COR-L47 (cell line): ENCODE measurements at regions not wholly inside any gene's neighbourhood (a gene's known extent, or its start where the extent isn't known, plus 50 kb on each side); places are given as distances from the start of the nearest gene placed in this dataset.

Source experiments
- DNase-seq: peaks from one replicate; lab custom pipeline; 2025; lab: John Stamatoyannopoulos, UW

- DNase-seq, result no peak
These were observed 785.4 kb downstream of the NR2F1-AS1 start for GRCh38 chr5:92795633-92796032.

DNA sequence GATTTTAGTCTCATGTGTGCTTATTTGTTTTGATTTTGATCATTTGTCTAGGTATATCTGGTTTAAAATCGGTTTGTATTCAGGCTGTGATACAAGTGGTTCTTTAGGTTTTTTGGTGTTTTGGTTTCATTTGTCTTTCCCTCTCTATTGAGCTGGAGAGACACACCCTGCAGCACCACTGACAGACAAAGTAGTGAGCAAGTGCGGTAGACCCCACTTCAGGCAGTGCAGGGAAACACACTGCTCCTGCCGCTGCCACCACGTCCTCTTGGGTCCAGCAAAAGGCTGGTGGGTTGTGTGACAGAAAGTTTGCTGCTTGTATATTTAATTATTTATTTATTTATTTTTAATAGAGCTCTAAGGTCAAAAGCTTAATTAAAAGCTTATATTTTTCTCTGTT is 801.0 kb downstream of the NR2F1-AS1 start:
- DNase-seq, result no peak

DNA sequence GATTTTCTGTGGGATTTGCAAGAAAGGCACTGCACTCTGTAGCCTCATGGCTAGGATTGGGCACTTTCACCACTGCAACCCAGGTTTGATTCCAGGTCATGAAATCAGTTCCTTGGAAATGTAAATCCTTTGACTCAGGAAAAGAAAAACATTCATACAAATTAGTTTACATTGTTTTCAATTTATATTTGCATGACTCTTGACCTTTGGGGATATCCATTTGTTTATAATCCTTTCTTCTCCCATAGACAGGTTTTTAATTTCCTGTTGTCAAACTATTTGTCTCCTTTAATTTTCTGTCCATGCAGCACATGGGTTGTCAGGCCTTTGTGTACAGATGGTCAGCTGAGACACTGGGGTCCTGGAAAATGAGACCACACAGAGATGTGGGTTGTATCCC is 801.5 kb downstream of the NR2F1-AS1 start:
- DNase-seq, result no peak

GRCh38 chr5:92778261-92778660 is 802.8 kb downstream of the NR2F1-AS1 start:
- no peak for DNase-seq

- no peak for DNase-seq
These were observed 803.6 kb downstream of the NR2F1-AS1 start for GRCh38 chr5:92777421-92777820.

DNA sequence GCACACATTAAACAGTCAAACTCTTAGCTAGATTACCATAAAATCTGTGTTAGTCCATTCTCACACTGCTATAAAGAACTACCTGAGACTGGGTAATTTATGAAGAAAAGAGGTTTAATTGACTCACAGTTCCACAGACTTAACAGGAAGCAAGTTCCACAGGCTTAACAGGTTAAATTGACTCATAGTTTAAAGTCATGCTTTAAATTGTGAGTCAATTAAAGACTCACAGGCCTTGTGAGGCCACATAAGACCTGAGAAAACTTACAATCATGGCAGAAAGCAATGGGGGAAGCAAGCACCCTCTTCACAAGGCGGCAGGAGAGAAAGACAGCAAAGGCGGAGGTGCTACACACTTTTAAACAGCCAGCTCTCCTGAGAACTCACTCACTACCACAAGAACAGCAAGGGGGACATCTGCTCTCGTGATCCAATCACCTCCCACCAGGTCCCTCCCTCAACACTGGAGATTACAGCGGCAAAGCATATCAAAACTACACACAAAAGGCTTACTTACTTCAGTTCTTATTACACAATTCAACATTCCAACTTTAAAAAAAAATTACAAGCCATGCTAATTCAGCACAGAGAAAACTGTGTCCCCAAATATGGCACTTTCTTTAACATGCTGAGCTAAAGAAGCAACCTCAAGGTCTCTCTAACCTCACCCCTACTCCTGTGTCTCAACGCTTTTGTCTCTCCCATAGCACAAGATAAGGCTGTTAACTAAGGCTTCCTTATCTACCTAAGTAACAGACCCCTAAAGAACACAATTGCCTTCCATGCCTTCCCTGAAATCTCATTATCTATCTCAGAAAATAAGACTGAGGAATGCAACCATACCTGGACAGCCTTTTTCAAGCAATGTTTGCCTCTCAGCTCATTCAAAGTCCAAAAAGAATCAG is 805.1 kb downstream of the NR2F1-AS1 start:
- DNase-seq, result no peak

GRCh38 chr5:92769978-92770377 is 811.0 kb downstream of the NR2F1-AS1 start:
- no peak for DNase-seq

DNA sequence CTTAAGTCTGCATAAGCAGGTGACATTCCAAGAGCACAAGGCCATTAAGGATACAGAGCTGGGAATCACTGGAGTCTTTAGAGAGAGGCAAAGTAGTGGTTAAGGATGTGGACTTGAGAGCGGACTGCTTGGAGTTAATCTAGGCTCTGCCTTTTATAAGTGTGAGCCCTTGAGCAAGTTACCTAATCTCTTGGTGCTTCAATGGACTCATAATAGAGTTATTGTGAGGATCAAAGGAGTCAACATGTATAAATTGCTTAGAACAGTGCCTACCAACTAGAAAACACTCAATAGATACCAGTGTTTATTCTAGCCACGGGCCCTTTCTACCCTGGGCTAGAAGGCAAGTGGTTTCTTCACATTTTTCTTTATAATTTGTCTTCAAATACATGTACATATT is 819.4 kb downstream of the NR2F1-AS1 start:
- no peak for DNase-seq

DNA sequence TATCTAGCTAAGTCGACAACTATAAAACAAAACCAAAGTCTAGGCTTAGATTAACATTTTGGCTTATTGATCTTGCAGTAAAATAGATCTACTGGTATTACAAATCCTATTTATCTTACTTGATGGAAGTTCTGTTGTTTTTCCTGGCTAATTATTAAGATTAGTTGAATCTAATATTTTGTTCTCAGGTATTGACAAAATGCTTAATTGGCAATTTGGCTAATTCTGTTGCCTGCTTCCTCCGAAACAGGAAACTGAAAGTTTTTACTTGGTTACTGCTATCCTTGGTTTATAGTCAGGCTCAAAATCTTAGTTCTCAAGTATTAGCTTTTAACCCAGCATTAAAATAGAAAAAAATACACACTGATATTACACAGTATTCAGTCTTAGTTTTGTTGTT is 820.5 kb downstream of the NR2F1-AS1 start:
- no peak for DNase-seq

DNA sequence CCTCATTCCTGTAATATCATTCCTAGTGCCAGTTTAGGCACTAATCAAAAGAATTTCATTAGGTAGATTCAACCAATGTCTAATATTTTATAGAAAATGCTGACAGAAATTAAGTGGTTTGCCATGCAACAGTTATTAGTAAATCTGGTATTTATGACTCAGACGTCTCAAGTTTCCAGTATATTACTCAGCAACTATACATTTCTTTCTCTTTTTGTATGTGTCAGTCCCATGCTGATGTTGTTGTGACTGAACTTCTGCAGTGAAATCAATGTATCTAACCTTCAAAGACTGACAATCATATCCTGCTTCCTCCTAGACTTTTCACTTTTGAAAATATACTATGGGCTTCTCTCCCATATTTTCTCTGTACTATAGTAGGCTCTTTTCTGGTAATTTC is 822.5 kb downstream of the NR2F1-AS1 start:
- DNase-seq, result no peak

DNA sequence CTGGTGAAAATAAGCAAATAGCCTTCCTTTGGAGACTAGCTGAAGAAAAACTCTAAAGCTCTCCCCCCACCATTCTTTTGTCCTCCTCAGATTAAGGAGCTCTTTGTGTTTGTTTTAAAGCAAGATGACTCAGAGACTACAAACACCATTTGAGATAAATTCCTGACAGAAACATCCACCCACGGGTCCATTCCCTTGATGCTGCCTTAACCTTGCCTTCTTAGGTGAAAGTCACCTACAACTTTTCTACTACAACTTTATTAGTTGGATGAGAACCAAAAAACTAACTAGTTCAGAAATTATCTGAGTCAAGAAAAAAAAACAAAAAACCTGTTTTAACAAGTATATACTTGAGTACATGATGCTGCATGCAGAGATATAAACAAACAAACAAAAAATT is 831.1 kb downstream of the NR2F1-AS1 start:
- DNase-seq, result no peak

GRCh38 chr5:92748072-92748676 is 832.8 kb downstream of the NR2F1-AS1 start:
- no peak for DNase-seq

DNA sequence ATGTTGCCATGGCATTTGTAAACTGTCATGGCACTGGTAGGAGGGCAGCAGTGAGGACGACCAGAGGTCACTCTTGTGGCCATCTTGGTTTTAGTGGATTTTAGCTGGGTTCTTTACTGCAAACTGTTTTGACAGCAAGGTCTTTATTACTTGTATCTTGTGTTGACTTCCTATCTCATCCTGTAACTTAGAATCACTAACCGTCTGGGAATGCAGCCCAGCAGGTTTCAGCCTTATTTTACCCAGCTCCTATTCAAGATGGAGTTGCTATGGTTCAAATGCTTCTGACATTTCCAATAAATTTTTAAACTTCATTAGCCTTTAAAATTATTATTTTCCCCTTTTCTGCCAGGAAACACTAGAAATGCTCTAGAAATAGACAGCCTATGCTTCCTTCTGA is 839.1 kb downstream of the NR2F1-AS1 start:
- no peak for DNase-seq

DNA sequence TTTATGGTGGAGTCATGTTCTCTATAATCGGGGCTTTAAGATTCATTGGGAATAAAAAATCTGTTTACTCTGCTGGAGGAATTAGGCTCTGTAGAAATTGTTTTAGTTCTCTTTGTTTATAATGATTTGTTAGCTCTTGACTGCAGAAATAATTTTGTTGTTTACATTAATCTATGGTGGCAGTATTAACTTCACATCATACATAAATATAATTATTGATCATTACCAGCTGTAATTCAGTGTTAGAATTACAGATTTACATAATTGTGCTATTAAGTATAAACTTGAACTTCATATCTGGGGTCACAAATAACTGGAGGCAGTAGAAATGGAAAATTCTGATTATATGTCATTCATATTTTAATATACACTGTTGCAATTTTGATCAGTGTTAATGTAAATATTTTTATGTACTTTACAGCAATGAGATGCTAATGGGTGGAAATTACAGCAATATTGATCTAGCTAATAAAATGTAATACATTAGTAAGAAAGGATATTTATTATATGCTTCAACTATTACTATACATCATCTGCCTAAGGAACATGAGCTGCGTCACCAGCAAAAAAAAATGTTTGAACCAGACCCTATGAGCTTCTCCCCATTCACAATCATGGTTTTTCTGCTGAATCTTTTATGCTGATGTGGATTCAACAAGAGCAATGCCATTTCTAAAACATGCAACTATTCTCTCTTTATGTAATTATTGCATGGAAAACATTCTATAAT is 846.6 kb downstream of the NR2F1-AS1 start:
- DNase-seq, result no peak

GRCh38 chr5:92730486-92730885 is 850.5 kb downstream of the NR2F1-AS1 start:
- DNase-seq, result no peak

GRCh38 chr5:92729088-92729487 is 851.9 kb downstream of the NR2F1-AS1 start:
- no peak for DNase-seq

DNA sequence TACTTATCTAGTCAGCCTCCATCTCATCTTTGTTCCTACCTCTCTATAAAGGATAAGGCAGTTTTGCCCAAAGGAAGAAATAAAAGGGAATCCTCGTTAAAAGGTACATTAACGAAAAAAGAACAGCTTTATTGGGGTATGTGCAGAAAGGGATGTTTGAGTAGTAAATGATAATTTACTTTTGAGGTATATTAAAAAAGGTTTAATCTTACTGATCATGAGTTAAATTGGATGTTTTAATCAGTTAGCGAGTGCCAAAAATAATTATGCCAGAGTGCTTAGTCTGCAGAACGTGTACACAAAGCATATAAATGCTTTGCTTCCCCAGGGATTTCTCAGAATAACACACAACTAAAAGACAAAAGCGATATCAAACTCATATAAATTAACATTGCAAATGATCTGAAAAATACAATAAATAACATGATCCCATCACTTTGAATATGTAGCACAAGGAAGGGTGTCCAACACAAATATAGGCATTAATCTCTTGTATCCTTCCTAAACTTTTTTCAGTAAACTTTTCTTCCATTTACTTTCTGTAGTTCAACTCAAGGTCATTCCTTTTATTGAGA is 865.0 kb downstream of the NR2F1-AS1 start:
- no peak for DNase-seq

- DNase-seq, result no peak
These were observed 867.2 kb downstream of the NR2F1-AS1 start for GRCh38 chr5:92713826-92714225.

GRCh38 chr5:92713335-92713743 is 867.7 kb downstream of the NR2F1-AS1 start:
- DNase-seq, result no peak

DNA sequence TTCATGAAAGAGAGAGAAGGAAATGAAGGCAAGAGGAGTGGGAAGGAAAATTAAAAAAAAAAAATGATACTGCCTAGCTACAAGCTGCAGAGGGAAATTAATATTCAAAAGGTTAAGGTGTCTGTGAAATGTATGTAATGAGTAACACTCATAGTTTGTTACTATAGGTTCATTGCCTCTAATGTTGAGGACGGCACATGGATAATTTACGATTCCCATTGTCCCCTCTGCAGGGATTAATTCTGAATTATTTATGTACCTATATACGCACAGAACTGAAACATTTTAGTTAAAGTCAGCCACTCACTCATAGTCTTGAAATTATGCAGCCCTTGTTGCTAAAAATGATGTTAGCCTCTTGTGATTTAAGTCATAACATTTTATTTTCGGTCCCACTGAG is 869.1 kb downstream of the NR2F1-AS1 start:
- DNase-seq, result no peak

- no peak for DNase-seq
These were observed 876.4 kb downstream of the NR2F1-AS1 start for GRCh38 chr5:92704590-92704989.

GRCh38 chr5:92703976-92704375 is 877.0 kb downstream of the NR2F1-AS1 start:
- no peak for DNase-seq
